ENCODE measurements at regions not wholly inside any gene's neighbourhood (a gene's known extent, or its start where the extent isn't known, plus 50 kb on each side); places are given as distances from the start of the nearest gene placed in this dataset.

- H3K27ac ChIP-seq, result no peak overlapping the region
- no peak for TF ChIP-seq CTCF (IDR thresholded peaks at IDR 0.05)
- TF ChIP-seq ZFX (IDR thresholded peaks at IDR 0.05; ENCODE audit: borderline replicate concordance), result no peak
These were observed 450.0 kb downstream of the SPRY1 start for GRCh38 chr4:123846561-123846960.

- no peak overlapping the region for H3K27ac ChIP-seq
- no peak for TF ChIP-seq CTCF (IDR thresholded peaks at IDR 0.05)
- TF ChIP-seq ZFX (IDR thresholded peaks at IDR 0.05; ENCODE audit: borderline replicate concordance), result no peak
These were observed 452.0 kb downstream of the SPRY1 start for GRCh38 chr4:123848606-123849005.

- H3K27ac ChIP-seq, result no peak overlapping the region
- TF ChIP-seq CTCF (IDR thresholded peaks at IDR 0.05), result no peak
- TF ChIP-seq ZFX (IDR thresholded peaks at IDR 0.05; ENCODE audit: borderline replicate concordance), result no peak
These were observed 452.9 kb downstream of the SPRY1 start for GRCh38 chr4:123849495-123849894.

- no peak overlapping the region for H3K27ac ChIP-seq
- TF ChIP-seq CTCF (IDR thresholded peaks at IDR 0.05) (no peak), ZFX (IDR thresholded peaks at IDR 0.05; ENCODE audit: borderline replicate concordance) (no peak)
These were observed 454.9 kb downstream of the SPRY1 start for GRCh38 chr4:123851521-123851920.

- TF ChIP-seq ZFX (IDR thresholded peaks at IDR 0.05; ENCODE audit: borderline replicate concordance) (no peak), CTCF (IDR thresholded peaks at IDR 0.05) (no peak)
- H3K27ac ChIP-seq, result no peak overlapping the region
These were observed 457.1 kb downstream of the SPRY1 start for GRCh38 chr4:123853651-123854050.

- TF ChIP-seq CTCF (IDR thresholded peaks at IDR 0.05) (no peak), ZFX (IDR thresholded peaks at IDR 0.05; ENCODE audit: borderline replicate concordance) (no peak)
- no peak overlapping the region for H3K27ac ChIP-seq
These were observed 460.3 kb downstream of the SPRY1 start for GRCh38 chr4:123856689-123857545.

GRCh38 chr4:123858465-123858864 lies 461.9 kb downstream of the SPRY1 start:
- TF ChIP-seq ZFX (IDR thresholded peaks at IDR 0.05; ENCODE audit: borderline replicate concordance), result no peak
- no peak for TF ChIP-seq CTCF (IDR thresholded peaks at IDR 0.05)
- no peak overlapping the region for H3K27ac ChIP-seq

Measured in 22Rv1 (cell line).